ENCODE measurements at regions not wholly inside any gene's neighbourhood (a gene's known extent, or its start where the extent isn't known, plus 50 kb on each side); places are given as distances from the start of the nearest gene placed in this dataset.

- no peak for DNase-seq
- intact Hi-C loops (cut with DNase I), result no loop called here
- no peak for ATAC-seq (ENCODE audit: poor library complexity)
Measured at GRCh38 chr4:4776934-4777333, 82.5 kb upstream of the MSX1 start.

- ATAC-seq (ENCODE audit: poor library complexity) (no peak), DNase-seq (no peak)
- intact Hi-C loops (cut with DNase I), result no loop called here
Measured at GRCh38 chr4:4776335-4776734, 83.1 kb upstream of the MSX1 start.

GRCh38 chr4:4775493-4776004, 83.9 kb upstream of the MSX1 start:
- DNase-seq, result peak; percentile 64

GRCh38 chr4:4772534-4772933, 86.9 kb upstream of the MSX1 start:
- ATAC-seq (ENCODE audit: poor library complexity), result no peak
- intact Hi-C loops (cut with DNase I), result no loop called here
- DNase-seq, result no peak

More at GRCh38 chr4:4775493-4776004, 83.9 kb upstream of the MSX1 start:
- intact Hi-C loops (cut with DNase I), result no loop called here
- ATAC-seq (ENCODE audit: poor library complexity), result peak; percentile 96

GRCh38 chr4:4771160-4771559, 88.3 kb upstream of the MSX1 start:
- no peak for ATAC-seq (ENCODE audit: poor library complexity)

GRCh38 chr4:4770610-4771009, 88.9 kb upstream of the MSX1 start:
- ATAC-seq (ENCODE audit: poor library complexity) (no peak), DNase-seq (no peak)
- intact Hi-C loops (cut with DNase I), result no loop called here

More at GRCh38 chr4:4771160-4771559, 88.3 kb upstream of the MSX1 start:
- DNase-seq, result no peak
- intact Hi-C loops (cut with DNase I), result no loop called here

- intact Hi-C loops (cut with DNase I), result no loop called here
- ATAC-seq (ENCODE audit: poor library complexity) (no peak), DNase-seq (no peak)
Measured at GRCh38 chr4:4766564-4766963, 92.9 kb upstream of the MSX1 start.

- intact Hi-C loops (cut with DNase I), result no loop called here
- DNase-seq (no peak), ATAC-seq (ENCODE audit: poor library complexity) (no peak)
Measured at GRCh38 chr4:4765811-4766210, 93.7 kb upstream of the MSX1 start.

- ATAC-seq (ENCODE audit: poor library complexity) (no peak), DNase-seq (no peak)
- intact Hi-C loops (cut with DNase I), result no loop called here
Measured at GRCh38 chr4:4764558-4764905, 94.9 kb upstream of the MSX1 start.

GRCh38 chr4:4763822-4764557, 95.5 kb upstream of the MSX1 start:
- DNase-seq, result no peak
- intact Hi-C loops (cut with DNase I), result no loop called here
- ATAC-seq (ENCODE audit: poor library complexity), result no peak

GRCh38 chr4:4762909-4763821, 96.3 kb upstream of the MSX1 start:
- DNase-seq (no peak), ATAC-seq (ENCODE audit: poor library complexity) (no peak)
- intact Hi-C loops (cut with DNase I), result no loop called here

GRCh38 chr4:4762300-4762699, 97.2 kb upstream of the MSX1 start:
- ATAC-seq (ENCODE audit: poor library complexity) (no peak), DNase-seq (no peak)
- intact Hi-C loops (cut with DNase I), result no loop called here

- DNase-seq, result no peak
- no peak for ATAC-seq (ENCODE audit: poor library complexity)
- intact Hi-C loops (cut with DNase I), result no loop called here
Measured at GRCh38 chr4:4761128-4761982, 98.1 kb upstream of the MSX1 start.

GRCh38 chr4:4759883-4760282, 99.6 kb upstream of the MSX1 start:
- intact Hi-C loops (cut with DNase I), result no loop called here
- ATAC-seq (ENCODE audit: poor library complexity) (no peak), DNase-seq (no peak)

GRCh38 chr4:4759232-4759631, 100.2 kb upstream of the MSX1 start:
- ATAC-seq (ENCODE audit: poor library complexity) (no peak), DNase-seq (no peak)
- intact Hi-C loops (cut with DNase I), result no loop called here

- DNase-seq (no peak), ATAC-seq (ENCODE audit: poor library complexity) (no peak)
- intact Hi-C loops (cut with DNase I), result no loop called here
Measured at GRCh38 chr4:4758681-4759080, 100.8 kb upstream of the MSX1 start.

GRCh38 chr4:4755306-4755705, 104.2 kb upstream of the MSX1 start:
- intact Hi-C loops (cut with DNase I), result no loop called here
- DNase-seq, result no peak
- ATAC-seq (ENCODE audit: poor library complexity), result no peak

GRCh38 chr4:4754641-4755040, 104.8 kb upstream of the MSX1 start:
- DNase-seq, result no peak
- intact Hi-C loops (cut with DNase I), result no loop called here
- ATAC-seq (ENCODE audit: poor library complexity), result no peak

GRCh38 chr4:4753643-4754042, 105.8 kb upstream of the MSX1 start:
- intact Hi-C loops (cut with DNase I), result no loop called here
- ATAC-seq (ENCODE audit: poor library complexity) (no peak), DNase-seq (no peak)

All from Right ventricle myocardium superior (tissue), 1 donor.